HCT116 (cell line): ENCODE measurements at regions not wholly inside any gene's neighbourhood (a gene's known extent, or its start where the extent isn't known, plus 50 kb on each side); places are given as distances from the start of the nearest gene placed in this dataset.

Experiments used
- ATAC-seq: fragments of 200-7000 bp; cut with Tn5 transposase; 2 replicates; pipeline ENCODE4 v1.9.1; 2020; ENCODE audit warnings: mild to moderate bottlenecking, moderate library complexity
- BruUV-seq: library from RNA; stranded (reverse); fragments of 400-500 nt; replicated peaks from 2 replicates; lab custom pipeline; 2021; lab: Mats Ljungman, UMichigan
- CTCF ChIA-PET: fragments of 300-600 bp; sonication (Branson Sonifier 250); formaldehyde crosslinking; loops from one replicate; lab custom pipeline; 2021; ENCODE audit warnings: antibody characterized with exemption; lab: Charles Lee
- POLR2A ChIA-PET: fragments of 300-600, 350-600 bp; sonication (Branson Sonifier 250); formaldehyde crosslinking; loops from one replicate; lab custom pipeline; 2021; ENCODE audit warnings: antibody characterized with exemption; lab: Charles Lee
- RAD21 ChIA-PET, 2 experiments: fragments of 300-600 bp; sonication (Branson Sonifier 250); formaldehyde crosslinking; loops; one replicate each; lab custom pipeline; 2023; ENCODE audit warnings: low total read pairs in 2 of 2; ENCODE audit not compliant: uncharacterized antibody in 2 of 2, unreplicated experiment in 2 of 2, low non-redundant PET in 1 of 2; lab: Charles Lee
- DNase-seq: peaks from one replicate; pipeline ENCODE4 v3.0.0-alpha.2; 2010; ENCODE audit warnings: low read depth, low spot score
- H2AFZ ChIP-seq: fragments of 200-600 bp; shearing (Covaris generic), sonication (generic); 2 replicates; pipeline ENCODE4 v1.6.1; 2017; ENCODE audit warnings: low read depth, mixed run types, mixed read lengths, antibody characterized with exemption, low read length; ENCODE audit not compliant: poor library complexity, severe bottlenecking
- H3K27ac ChIP-seq: 2 replicates; pipeline ENCODE4 v1.5.1; 2012; ENCODE audit warnings: low read depth, low read length
- H3K27me3 ChIP-seq: fragments of 200-600 bp; sonication (generic); 2 replicates; pipeline ENCODE4 v1.6.1; 2016; ENCODE audit warnings: mixed run types, low read length, mixed read lengths; ENCODE audit not compliant: insufficient read depth
- H3K36me3 ChIP-seq, 2 experiments: fragments of 200-500 bp in 1 of 2; fragments of 200-600 bp in 1 of 2; sonication (Bioruptor generic) in 1 of 2; sonication (generic) in 1 of 2; 2 replicates each; pipeline versions ENCODE4 v1.5.1 to v1.6.1; 2014 to 2016; ENCODE audit warnings: low read length in 2 of 2, inconsistent platforms in 1 of 2, mixed read lengths in 1 of 2, mixed run types in 1 of 2; ENCODE audit not compliant: insufficient read depth in 2 of 2, control insufficient read depth in 1 of 2
- H3K4me1 ChIP-seq, 2 experiments: fragments of 200-600 bp in 1 of 2; sonication (generic) in 1 of 2; 2 replicates each; pipeline versions ENCODE4 v1.5.1 to v1.6.1; 2012 to 2017; ENCODE audit warnings: low read length in 2 of 2, inconsistent platforms in 1 of 2, mild to moderate bottlenecking in 1 of 2, mixed read lengths in 1 of 2, mixed run types in 1 of 2, moderate library complexity in 1 of 2; ENCODE audit not compliant: insufficient read depth in 2 of 2, control insufficient read depth in 1 of 2
- H3K4me2 ChIP-seq: fragments of 200-600 bp; sonication (generic); 2 replicates; pipeline ENCODE4 v1.6.1; 2017; ENCODE audit warnings: mixed run types, low read length, mixed read lengths
- H3K4me3 ChIP-seq, 2 experiments: fragments of 200-600 bp in 1 of 2; sonication (generic) in 1 of 2; replicated peaks in 1 of 2; 2 replicates each; pipeline ENCODE4 v1.5.1; 2011 to 2016; ENCODE audit warnings: low read length in 2 of 2, control low read depth in 1 of 2, low read depth in 1 of 2, mild to moderate bottlenecking in 1 of 2, mixed read lengths in 1 of 2, mixed run types in 1 of 2
- H3K79me2 ChIP-seq: fragments of 200-600 bp; sonication (generic); 2 replicates; pipeline ENCODE4 v1.6.1; 2017; ENCODE audit warnings: mild to moderate bottlenecking, mixed run types, low read length, moderate library complexity, mixed read lengths; ENCODE audit not compliant: insufficient read depth
- H3K9ac ChIP-seq: fragments of 200-600 bp; sonication (generic); 2 replicates; pipeline ENCODE4 v1.6.1; 2016; ENCODE audit warnings: low read length, mixed read lengths
- H3K9me2 ChIP-seq: fragments of 200-600 bp; sonication (generic), shearing (Covaris generic); 2 replicates; pipeline ENCODE4 v1.6.1; 2017; ENCODE audit warnings: mixed run types, mild to moderate bottlenecking, moderate library complexity; ENCODE audit not compliant: insufficient read depth
- H3K9me3 ChIP-seq, 2 experiments: fragments of 200-500 bp in 1 of 2; fragments of 200-600 bp in 1 of 2; sonication (Bioruptor generic) in 1 of 2; sonication (generic) in 1 of 2; 2 replicates each; pipeline ENCODE4 v1.6.1; 2014 to 2017; ENCODE audit warnings: low read length in 2 of 2, mixed read lengths in 2 of 2, inconsistent platforms in 1 of 2, low read depth in 1 of 2, mild to moderate bottlenecking in 1 of 2, mixed run types in 1 of 2, moderate library complexity in 1 of 2; ENCODE audit not compliant: control insufficient read depth in 1 of 2, insufficient read depth in 1 of 2
- H4K20me1 ChIP-seq: fragments of 200-600 bp; sonication (generic), shearing (Covaris generic); 2 replicates; pipeline ENCODE4 v1.6.1; 2017; ENCODE audit warnings: mixed run types, mild to moderate bottlenecking, moderate library complexity; ENCODE audit not compliant: insufficient read depth
- CTCF ChIP-seq, 3 experiments: fragments of 200-600 bp in 1 of 3; sonication (generic) in 1 of 3; IDR thresholded peaks in 2 of 3; conservative IDR thresholded peaks in 1 of 3; 2 replicates each; pipeline ENCODE4 v1.5.1; 2012 to 2017; ENCODE audit warnings: low read depth in 2 of 3, low read length in 2 of 3, antibody characterized with exemption in 1 of 3, borderline replicate concordance in 1 of 3, control low read depth in 1 of 3, mild to moderate bottlenecking in 1 of 3, mixed read lengths in 1 of 3, mixed run types in 1 of 3, moderate library complexity in 1 of 3; ENCODE audit not compliant: insufficient read depth in 1 of 3
- ELF1 ChIP-seq: IDR thresholded peaks from 2 replicates; pipeline ENCODE4 v1.6.1; 2012; ENCODE audit warnings: low read depth, borderline replicate concordance
- EZH2 ChIP-seq: fragments of 200-600 bp; sonication (generic); IDR thresholded peaks from 2 replicates; pipeline ENCODE4 v1.6.1; 2017; ENCODE audit warnings: antibody characterized with exemption, mixed run types
- EZH2phosphoT487 ChIP-seq: fragments of 200-600 bp; IDR thresholded peaks from 2 replicates; pipeline ENCODE4 v1.6.1; 2018; ENCODE audit warnings: antibody characterized with exemption, borderline replicate concordance
- POLR2A ChIP-seq: IDR thresholded peaks from 2 replicates; pipeline ENCODE4 v1.7.0; 2011; ENCODE audit warnings: borderline replicate concordance; ENCODE audit not compliant: insufficient read depth, insufficient read length; ENCODE audit errors: extremely low read depth
- RAD21 ChIP-seq: IDR thresholded peaks from 2 replicates; pipeline ENCODE4 v1.6.1; 2012; ENCODE audit warnings: low read depth, mild to moderate bottlenecking
- REST ChIP-seq: IDR thresholded peaks from 2 replicates; pipeline ENCODE4 v1.6.1; 2012; ENCODE audit warnings: low read depth
- SRF ChIP-seq: IDR thresholded peaks from 2 replicates; pipeline ENCODE4 v1.6.1; 2012; ENCODE audit warnings: low read depth
- ZNF274 ChIP-seq: fragments of 200-500 bp; sonication (Bioruptor generic); IDR thresholded peaks from 2 replicates; pipeline ENCODE4 v1.6.1; 2014; ENCODE audit warnings: mild to moderate bottlenecking, low read depth, low read length, inconsistent platforms
- intact Hi-C: fragments of 100-400 bp; cut with micrococcal nuclease; formaldehyde crosslinking; loops from 2 replicates; pipeline ENCODE4 v1.10.0; 2022
- TF ChIP-seq, protein P1 (sequence below): IDR thresholded peaks from 2 replicates; pipeline ENCODE4 v1.6.1; 2012

DNA sequence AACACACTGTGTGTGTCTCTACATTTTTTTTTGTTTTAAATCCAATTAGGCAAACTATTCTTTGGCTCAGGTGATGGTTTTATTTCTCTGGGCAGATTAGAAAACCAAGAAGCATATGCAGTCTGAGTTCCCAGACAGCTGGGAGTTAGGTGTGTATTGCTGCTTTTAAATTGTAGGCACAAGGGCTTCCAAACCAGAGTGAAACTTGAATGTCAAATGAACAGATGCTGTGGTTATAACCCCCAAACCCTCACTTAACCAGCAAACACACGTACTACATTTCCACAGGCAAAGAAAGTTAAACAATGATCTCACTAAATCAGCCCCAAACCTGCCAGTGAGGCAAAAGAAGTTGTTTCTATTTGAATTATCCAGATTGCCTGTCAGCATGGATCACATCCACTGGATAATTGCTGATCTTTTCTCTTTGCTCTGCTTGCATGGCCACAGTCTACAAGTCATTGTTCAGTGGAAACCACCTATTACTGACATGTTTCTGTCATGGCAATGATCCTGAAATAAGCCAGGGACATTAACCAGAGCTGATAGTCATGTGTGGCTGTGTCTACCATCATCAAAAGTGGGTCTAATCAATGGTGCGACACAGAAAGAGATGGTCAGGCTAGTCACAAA lies 576.5 kb upstream of the PLXNA2 start:
- Histone ChIP-seq H3K27me3 (no peaks in the 10 kb centered on the region), H3K4me2 (no peak overlapping the region), H3K9me2 (no peaks in the 10 kb centered on the region), H3K4me3 (no peak overlapping the region), H3K36me3 (no peaks in the 10 kb centered on the region), H3K27ac (no peak overlapping the region), H4K20me1 (no peaks in the 10 kb centered on the region), H3K4me1 (no peaks in the 10 kb centered on the region), H2AFZ (no peak overlapping the region), H3K79me2 (no peaks in the 10 kb centered on the region), H3K9me3 (no peaks in the 10 kb centered on the region), H3K9ac (no peak overlapping the region)
- TF ChIP-seq CTCF (IDR thresholded peaks at IDR 0.05 in 2 of 3, conservative IDR thresholded peaks at IDR 0.05 in 1 of 3; ENCODE audit: borderline replicate concordance in 1 of 3, insufficient read depth in 1 of 3, low read depth in 2 of 3, low read length in 2 of 3) (no peak), RAD21 (no peak), REST (no peak), ELF1 (no peak), POLR2A (no peak), SRF (no peak), ZNF274 (no peak), EZH2 (no peak), EZH2phosphoT487 (no peak)
- TF ChIP-seq, protein P1, sequence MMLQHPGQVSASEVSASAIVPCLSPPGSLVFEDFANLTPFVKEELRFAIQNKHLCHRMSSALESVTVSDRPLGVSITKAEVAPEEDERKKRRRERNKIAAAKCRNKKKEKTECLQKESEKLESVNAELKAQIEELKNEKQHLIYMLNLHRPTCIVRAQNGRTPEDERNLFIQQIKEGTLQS: no peak
- intact Hi-C loops: no loop called here
- RAD21 ChIA-PET: no interaction called here
- CTCF ChIA-PET: no interaction called here
- no TSS peak for BruUV-seq
- DNase-seq (no peak), ATAC-seq (no peak)
- POLR2A ChIA-PET: no interaction called here
